NOMO-1 treated with DMSO at 0.1 percent for 48 hours (cell line): ENCODE measurements at regions not wholly inside any gene's neighbourhood (a gene's known extent, or its start where the extent isn't known, plus 50 kb on each side); places are given as distances from the start of the nearest gene placed in this dataset.
"Not testable (repeated sequence)": the region's sequence is repeated elsewhere in the genome, so short reads cannot be mapped to it uniquely, and the experiment has no call there.

Experiments
- DNase-seq: peaks from one replicate; lab custom pipeline; 2025; ENCODE audit not compliant: unreplicated experiment; lab: John Stamatoyannopoulos, UW

DNA sequence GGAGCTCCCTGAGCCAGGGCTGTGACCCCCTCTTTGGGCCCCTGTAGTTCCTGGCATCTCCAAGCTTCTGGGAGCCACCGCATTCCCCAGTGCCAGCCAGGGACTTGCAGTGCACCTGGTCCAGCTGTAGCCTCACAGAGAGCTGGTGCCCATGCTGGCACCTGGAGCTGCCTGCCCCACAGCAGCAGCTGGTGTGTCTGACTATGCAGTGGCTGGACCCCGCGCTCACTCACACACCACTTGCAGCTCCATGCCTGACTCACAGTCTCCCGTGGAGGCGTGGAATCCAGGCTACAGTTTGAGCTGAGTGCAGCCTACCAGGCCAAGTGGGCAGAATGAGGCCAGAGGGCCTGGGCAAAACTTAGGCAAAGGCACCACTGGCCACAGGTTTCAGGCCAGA, 102.2 kb upstream of the NAMPT start:
- no peak for DNase-seq

DNA sequence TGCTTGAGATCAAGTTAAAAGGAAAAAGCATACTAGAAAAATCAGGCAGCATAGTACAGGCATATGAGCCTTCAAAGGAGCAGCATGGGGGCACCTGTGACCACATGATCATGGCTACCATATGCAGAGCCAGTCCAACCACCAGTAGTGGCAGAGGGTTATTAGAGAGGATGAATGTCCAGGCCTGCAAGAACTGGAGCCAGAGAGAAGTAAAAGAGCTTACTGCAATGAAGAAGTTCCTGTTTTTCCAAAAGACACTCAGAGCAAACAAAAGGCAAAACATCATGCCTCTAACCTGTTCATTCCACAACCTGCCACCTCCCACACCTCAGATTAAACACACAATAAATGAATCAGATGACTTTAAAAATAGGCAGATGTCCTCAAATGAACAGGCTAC, 99.6 kb upstream of the NAMPT start:
- peak; percentile 15 for DNase-seq

- no peak for DNase-seq
These were observed 98.1 kb upstream of the NAMPT start for GRCh38 chr7:106382929-106383328.

DNA sequence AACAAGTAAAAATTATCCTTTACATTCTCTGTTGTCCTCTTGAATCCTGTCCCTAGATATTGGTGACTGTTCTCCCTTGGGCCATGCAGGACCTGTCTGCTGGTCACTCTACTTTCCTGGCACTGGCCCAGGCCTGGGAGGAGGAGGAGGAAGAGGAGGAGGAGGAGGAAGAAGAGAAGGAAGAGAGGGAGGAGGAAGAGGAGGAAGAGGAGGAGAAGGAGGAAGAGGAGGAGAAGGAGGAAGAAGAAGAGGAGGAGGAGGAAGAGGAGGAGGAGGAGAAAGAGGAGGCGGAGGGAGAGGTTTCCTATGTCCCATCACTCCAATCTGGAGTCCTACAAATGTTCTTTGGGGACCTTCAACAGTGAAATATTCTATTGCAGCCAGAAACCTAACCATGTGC, 97.3 kb upstream of the NAMPT start:
- DNase-seq = no peak

DNA sequence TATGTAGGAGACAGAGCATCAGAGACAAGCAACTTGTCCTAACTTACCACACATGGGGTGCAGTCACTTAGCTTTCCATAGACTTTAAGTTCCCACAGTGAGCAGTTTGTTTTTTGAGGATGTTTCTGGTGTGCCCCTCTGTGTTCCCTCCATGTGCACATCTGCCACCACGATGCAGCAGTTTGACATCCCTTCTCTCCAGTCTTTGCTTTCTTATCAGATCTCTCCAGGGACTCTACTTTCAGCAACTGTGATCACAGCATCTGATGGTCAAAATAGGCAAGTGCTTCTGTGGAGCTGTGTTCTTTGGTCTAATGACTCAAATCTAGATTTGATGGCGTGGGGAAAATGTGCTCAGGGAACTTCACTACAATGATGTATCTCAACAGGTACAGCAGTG, 96.5 kb upstream of the NAMPT start:
- DNase-seq = no peak

DNA sequence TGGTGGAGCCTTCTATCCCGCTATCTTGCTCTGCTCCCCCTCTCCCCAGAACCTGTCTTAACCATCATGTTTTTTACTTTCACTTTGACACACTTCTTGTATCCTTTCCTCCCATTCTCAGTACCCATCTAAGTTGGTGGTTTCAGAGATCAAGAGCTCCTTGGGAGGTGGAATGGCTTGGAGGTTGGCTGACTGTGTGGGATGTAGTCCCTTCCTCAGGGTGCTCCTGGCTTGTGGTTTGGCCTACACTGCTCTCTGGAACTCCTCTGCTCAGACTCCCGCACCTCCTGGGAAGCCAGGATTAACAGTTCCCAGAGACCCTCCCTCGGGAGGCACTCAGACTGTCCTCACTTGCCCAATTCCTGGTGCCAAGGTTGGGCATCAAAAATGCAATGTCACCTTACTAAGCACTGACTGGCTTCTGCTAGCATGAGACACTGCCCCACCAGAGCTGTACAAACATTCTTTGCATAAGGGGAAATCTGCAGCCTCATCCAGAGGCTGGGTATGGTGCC, 93.1 kb upstream of the NAMPT start:
- no peak for DNase-seq

DNA sequence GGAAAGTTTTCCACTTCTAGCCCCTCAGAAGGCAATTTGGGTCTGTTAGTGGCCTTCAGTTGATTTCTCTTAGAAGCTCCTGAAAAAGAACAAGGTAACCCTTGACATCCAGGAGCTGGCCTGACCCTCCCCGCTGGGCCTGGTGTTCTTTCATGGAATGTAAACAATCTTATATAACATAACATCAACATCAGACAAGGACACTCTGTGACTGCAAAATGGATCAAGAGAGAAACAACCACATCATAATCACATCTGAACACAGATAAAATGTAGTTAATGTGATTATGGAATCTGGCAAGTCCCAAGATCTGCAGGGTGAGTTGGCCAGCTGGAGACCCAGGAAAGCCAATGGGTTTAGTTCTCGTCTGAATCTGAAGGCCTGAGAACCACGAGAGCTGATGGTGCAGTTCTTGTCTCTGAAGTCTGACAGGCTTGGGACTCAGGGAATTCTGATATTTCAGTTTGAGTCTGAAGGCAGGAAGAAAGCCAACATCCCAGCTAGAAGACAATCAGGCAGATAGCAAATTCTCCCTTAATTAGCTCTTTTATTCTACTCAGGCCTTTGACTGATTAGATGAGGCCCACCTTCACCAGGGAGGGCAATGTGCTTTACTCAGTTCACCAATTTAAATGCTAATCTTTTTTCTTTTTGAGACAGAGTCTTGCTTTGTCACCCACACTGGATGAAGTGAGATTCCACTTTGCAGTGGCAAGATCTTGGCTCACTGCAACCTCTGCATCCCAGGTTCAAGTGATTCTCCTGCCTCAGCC, 91.4 kb upstream of the NAMPT start:
- no peak for DNase-seq

- no peak for DNase-seq
These were observed 90.7 kb upstream of the NAMPT start for GRCh38 chr7:106375499-106375898.

DNA sequence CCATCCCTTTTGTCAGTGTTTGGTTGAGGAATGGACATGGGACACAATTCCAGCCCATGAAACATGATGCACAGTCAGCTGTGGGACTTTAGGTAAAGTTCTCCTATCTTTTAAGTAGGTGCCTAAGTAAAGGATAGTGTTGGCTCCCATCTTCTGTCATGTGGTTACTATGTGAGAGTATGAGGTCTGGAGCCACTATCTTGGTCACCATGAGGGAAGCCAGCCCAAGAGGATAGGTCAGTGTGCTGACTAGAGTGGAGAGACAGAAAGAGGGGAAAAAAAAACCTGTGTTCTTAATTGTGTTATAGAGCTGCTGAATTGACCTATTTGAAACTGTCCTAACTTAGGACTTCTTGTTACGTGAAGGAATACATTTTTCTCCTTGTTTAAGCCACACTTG, 89.7 kb upstream of the NAMPT start:
- DNase-seq = no peak

DNA sequence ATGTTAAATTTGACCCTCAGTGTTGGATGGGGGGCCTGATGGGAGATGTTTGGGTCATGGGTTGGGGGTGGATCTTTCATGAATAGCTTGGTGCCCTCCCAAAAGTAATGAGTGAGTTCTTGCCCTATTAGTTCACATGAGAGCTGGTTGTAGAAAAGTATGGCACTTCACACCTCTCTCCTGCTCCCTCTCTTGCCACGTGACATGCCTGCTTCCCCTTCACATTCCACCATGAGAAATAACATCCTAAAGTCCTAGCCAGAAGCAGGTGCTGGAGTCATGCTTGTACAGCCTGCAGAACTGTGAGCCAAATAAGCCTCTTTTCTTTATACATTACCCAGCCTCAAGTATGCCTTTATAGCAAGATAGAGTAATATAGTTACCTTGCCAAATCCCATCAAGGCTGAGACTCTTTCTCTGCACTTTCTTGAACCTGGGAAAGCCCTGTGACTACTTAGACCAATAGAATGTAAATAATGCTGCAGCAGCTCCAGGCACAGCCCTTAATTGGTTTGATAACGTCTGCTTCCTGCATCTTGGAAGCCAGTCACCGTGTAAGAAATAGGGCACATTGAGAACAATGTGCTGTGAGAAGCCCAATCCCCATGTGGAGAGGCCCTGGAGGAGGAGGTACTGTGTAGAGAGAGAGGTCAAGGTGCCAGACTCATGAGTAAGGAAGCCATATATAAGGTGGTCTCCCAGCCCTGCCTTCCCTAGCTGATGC, 88.0 kb upstream of the NAMPT start:
- DNase-seq = no peak

DNA sequence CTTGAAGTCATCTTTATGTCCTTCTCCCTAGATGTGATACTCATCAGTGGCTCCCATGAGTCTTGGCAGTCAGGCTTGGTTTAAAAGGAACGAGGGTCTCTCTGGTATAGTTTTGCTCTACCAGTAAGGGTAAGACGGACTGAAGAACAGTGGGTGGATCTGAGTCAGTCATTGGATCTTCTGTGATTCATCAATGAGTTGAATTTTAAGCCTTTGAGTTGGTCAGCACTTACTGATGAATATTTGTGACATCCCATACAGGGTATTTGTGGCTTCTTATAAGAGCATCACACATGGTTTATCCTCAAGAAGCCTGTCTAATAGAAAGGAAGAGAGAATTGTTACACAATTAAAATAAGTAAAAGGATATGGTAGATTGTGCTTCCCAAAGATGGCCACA, 87.3 kb upstream of the NAMPT start:
- DNase-seq = no peak

DNA sequence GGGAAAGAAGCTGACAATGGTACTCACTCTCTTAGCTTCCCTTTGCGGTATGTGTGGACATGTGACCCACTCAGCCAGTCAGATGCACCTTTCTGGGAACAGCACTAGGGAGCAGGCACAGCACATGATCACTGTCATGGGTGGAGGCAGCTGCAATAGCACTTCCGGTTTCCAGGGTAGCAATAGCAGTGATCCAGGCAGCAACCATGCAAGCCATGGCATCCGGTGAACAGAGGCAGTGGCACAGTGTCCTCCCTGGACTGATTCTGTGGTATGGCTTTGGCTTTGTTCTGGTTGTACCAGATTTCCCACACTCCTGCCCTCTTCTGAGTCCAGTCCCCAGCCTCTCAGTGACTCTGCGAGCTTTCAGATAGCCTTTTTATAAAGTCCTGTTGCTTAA, 86.8 kb upstream of the NAMPT start:
- DNase-seq = peak; percentile 0

DNA sequence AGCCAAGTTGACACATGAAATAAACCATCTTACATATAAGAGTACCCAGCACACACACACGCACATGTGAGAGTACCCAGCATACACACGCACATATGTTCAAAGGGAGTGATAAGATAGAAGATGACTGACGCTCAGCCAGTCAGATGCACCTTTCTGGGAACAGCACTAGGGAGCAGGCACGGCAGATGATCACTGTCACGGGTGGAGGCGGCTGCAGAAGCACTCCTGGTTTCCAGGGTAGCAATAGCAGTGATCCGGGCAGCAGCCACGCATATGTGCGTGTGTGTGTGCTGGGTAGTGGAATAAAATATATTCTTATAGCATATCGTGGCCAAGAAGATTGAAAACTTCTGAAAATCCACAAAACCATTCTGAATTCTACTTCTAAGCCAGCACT, 85.8 kb upstream of the NAMPT start:
- no peak for DNase-seq

DNA sequence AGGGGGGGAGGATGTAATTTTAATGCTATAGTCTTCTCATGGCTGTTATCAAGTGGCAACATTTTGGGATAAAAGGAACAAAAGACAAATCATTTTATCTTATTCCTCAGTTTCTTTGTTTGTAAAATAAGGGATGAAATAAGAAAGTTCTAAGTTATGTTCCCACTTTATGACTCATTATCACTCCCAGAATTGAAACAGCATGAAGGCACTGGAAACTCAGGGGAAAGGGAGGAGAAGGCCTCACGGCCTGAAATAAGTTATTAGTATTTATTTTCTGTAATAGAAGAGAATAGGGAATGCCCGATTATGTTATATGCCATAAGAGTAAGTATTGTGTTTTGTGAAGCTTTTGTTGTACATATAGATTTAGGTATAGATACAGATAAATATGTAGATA, 85.0 kb upstream of the NAMPT start:
- DNase-seq = no peak

- no peak for DNase-seq
These were observed 84.6 kb upstream of the NAMPT start for GRCh38 chr7:106369352-106369751.

- no peak for DNase-seq
These were observed 82.9 kb upstream of the NAMPT start for GRCh38 chr7:106367664-106368063.

DNA sequence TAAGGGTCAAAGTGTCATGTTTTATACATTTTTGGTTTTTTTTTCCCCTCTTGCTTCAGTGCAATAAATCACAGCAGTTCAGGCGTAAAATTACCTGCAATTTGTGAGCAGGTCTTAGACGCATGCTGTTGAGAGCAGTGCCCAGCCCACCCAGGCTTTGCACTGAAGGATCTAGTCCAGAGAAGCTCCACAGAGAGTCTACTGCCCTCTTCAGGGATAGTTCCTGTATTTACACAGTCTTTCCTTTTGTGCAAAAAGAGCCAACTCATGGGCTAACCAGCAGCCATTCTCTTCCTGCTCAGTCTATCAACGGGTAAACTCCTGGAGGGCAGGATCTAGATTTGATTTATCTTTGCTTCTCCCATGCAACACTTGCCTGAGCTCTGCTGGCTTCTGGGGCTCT, 82.2 kb upstream of the NAMPT start:
- peak; percentile 26 for DNase-seq

GRCh38 chr7:106365252-106366005, 80.6 kb upstream of the NAMPT start:
- peak; percentile 55 for DNase-seq

DNA sequence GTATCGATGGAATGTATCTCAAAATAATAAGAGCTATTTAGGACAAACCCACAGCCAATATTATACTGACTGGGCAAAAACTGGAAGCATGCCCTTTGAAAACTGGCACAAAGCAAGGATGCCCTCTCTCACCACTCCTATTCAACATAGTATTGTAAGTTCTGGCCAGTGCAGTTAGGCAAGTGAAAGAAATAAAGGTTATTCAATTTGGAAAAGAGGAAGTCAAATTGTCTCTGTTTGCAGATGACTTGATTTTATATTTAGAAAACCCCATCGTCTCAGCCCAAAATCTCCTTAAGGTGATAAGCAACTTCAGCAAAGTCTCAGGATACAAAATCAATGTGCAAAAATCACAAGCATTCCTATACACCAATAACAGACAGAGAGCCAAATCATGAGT, 77.7 kb upstream of the NAMPT start:
- not testable (repeated sequence) for DNase-seq

- no peak for DNase-seq
These were observed 73.4 kb upstream of the NAMPT start for GRCh38 chr7:106358103-106358663.

- no peak for DNase-seq
These were observed 72.9 kb upstream of the NAMPT start for GRCh38 chr7:106357675-106358074.
